ENCODE measurements at regions not wholly inside any gene's neighbourhood (a gene's known extent, or its start where the extent isn't known, plus 50 kb on each side); places are given as distances from the start of the nearest gene placed in this dataset.

DNA sequence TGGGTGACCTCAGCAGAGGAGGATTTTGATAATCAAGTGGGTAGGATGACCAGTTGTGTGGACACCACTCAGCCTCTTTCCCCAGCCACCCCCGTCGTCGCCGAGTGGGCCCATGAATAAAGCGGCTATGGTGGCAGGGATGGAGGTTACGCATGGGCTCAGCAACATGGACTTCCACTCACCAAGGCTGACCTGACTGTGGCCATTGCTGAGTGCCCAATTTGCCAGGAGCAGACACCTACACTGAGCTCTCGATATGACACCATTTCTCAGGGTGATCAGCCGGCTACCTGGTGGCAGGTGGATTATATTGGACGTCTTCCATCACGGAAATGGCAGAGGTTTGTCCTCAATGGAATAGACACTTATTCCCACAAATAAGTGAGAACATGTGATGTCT is 361.3 kb downstream of the KLHL4 start:
- intact Hi-C loops (cut with DNase I; ENCODE audit: low total_unique reads) = loop anchor here (10.0 kb wide), 1 partner anchor 976 kb away; no protein-coding TSS in a partner anchor
- TF ChIP-seq CTCF (IDR thresholded peaks at IDR 0.05) (no peak), POLR2A (IDR thresholded peaks at IDR 0.05) (no peak), POLR2AphosphoS5 (IDR thresholded peaks at IDR 0.05) (no peak)
- peaks cover 0 to 3% of the 10 kb centered on the region in 2 donors for H3K27me3 ChIP-seq
- no peak for DNase-seq (ENCODE audit: low spot score in 2 of 2)
- H3K27ac ChIP-seq = no peak overlapping the region
- H3K36me3 ChIP-seq = no peaks in the 10 kb centered on the region
- H3K4me3 ChIP-seq = no peak overlapping the region
- H3K4me1 ChIP-seq = no peaks in the 10 kb centered on the region
- no peaks in the 10 kb centered on the region for H3K9me3 ChIP-seq

DNA sequence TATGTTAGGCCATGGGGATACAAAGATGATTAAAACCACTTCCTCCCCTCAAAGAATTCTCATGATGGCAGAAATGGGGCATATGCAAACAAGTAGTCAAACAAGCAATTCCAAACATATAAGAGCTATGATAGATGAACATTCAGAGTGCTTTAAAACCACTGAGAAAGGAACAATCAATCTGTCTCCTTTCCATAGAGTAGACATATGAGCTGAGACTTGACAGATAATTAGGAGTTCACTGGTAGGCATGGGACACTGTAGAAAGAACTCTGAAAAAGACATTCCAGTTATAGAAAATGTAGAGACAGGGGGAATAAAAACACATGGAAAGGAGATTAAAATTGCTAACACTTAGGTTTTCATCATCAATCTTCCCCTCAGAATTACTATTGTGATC is 372.8 kb downstream of the KLHL4 start:
- H3K9me3 ChIP-seq = no peaks in the 10 kb centered on the region
- no peak overlapping the region for H3K4me3 ChIP-seq
- peaks cover 0 to 30% of the 10 kb centered on the region in 2 donors for H3K27me3 ChIP-seq
- DNase-seq (ENCODE audit: low spot score in 2 of 2) = no peak
- no peaks in the 10 kb centered on the region for H3K36me3 ChIP-seq
- no peaks in the 10 kb centered on the region for H3K4me1 ChIP-seq
- no peak for TF ChIP-seq CTCF (IDR thresholded peaks at IDR 0.05)
- TF ChIP-seq POLR2A (IDR thresholded peaks at IDR 0.05) = no peak
- no peak for TF ChIP-seq POLR2AphosphoS5 (IDR thresholded peaks at IDR 0.05)
- intact Hi-C loops (cut with DNase I; ENCODE audit: low total_unique reads) = no loop called here
- H3K27ac ChIP-seq = no peak overlapping the region

DNA sequence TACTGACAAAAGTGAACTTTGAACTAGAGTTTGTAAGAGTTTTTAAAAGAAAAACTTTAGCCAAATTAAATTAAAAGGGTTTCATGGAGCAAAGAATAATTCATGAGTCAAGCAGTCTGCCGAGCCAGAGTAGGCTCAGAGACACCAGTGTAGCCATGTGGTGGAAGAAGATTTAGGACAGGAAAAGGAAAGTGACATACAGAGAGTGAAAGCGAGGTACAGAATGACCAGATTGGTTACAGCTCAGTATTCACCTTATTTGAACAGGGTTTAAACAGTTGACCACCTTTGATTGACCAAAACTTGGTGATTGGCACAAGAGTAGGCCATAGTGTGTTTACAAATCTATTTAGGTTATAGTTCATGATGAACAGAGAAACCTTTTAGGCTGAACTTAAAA is 377.8 kb downstream of the KLHL4 start:
- DNase-seq (ENCODE audit: low spot score in 2 of 2) = no peak
- H3K4me1 ChIP-seq = no peaks in the 10 kb centered on the region
- H3K4me3 ChIP-seq = no peak overlapping the region
- no peaks in the 10 kb centered on the region for H3K36me3 ChIP-seq
- peaks cover 0 to 17% of the 10 kb centered on the region in 2 donors for H3K27me3 ChIP-seq
- TF ChIP-seq CTCF (IDR thresholded peaks at IDR 0.05) (no peak), POLR2A (IDR thresholded peaks at IDR 0.05) (no peak), POLR2AphosphoS5 (IDR thresholded peaks at IDR 0.05) (no peak)
- intact Hi-C loops (cut with DNase I; ENCODE audit: low total_unique reads) = no loop called here
- H3K27ac ChIP-seq = no peak overlapping the region
- H3K9me3 ChIP-seq = no peaks in the 10 kb centered on the region

GRCh38 chrX:87896057-87896456 is 378.5 kb downstream of the KLHL4 start:
- intact Hi-C loops (cut with DNase I; ENCODE audit: low total_unique reads) = no loop called here
- Histone ChIP-seq H3K27ac (no peak overlapping the region), H3K27me3 (peaks cover 0 to 12% of the 10 kb centered on the region in 2 donors), H3K4me3 (no peak overlapping the region), H3K36me3 (no peaks in the 10 kb centered on the region), H3K9me3 (no peaks in the 10 kb centered on the region), H3K4me1 (no peaks in the 10 kb centered on the region)
- DNase-seq (ENCODE audit: low spot score in 2 of 2) = no peak
- no peak for TF ChIP-seq POLR2AphosphoS5 (IDR thresholded peaks at IDR 0.05)
- no peak for TF ChIP-seq CTCF (IDR thresholded peaks at IDR 0.05)
- TF ChIP-seq POLR2A (IDR thresholded peaks at IDR 0.05) = no peak

GRCh38 chrX:87900320-87900908 is 382.8 kb downstream of the KLHL4 start:
- Histone ChIP-seq H3K27me3 (peaks cover 0 to 4% of the 10 kb centered on the region in 2 donors), H3K36me3 (no peaks in the 10 kb centered on the region), H3K4me1 (no peaks in the 10 kb centered on the region), H3K27ac (no peak overlapping the region), H3K9me3 (no peaks in the 10 kb centered on the region), H3K4me3 (peak overlapping the region in 2 of 3 donors; percentile 15 to 44)
- intact Hi-C loops (cut with DNase I; ENCODE audit: low total_unique reads) = no loop called here
- DNase-seq (ENCODE audit: low spot score in 2 of 2) = no peak
- no peak for TF ChIP-seq CTCF (IDR thresholded peaks at IDR 0.05)
- no peak for TF ChIP-seq POLR2A (IDR thresholded peaks at IDR 0.05)
- no peak for TF ChIP-seq POLR2AphosphoS5 (IDR thresholded peaks at IDR 0.05)

Data from breast epithelium (tissue), 4 donors.